HG03565 (cell line): ENCODE measurements at regions not wholly inside any gene's neighbourhood (a gene's known extent, or its start where the extent isn't known, plus 50 kb on each side); places are given as distances from the start of the nearest gene placed in this dataset.

Experiments used
- ATAC-seq: cut with Tn5 transposase; IDR thresholded peaks from one replicate; pipeline ENCODE4 v1.9.1; 2021; ENCODE audit warnings: mild to moderate bottlenecking, moderate library complexity; ENCODE audit not compliant: unreplicated experiment

GRCh38 chr20:57092112-57092899 is 174.1 kb downstream of the BMP7 start:
- ATAC-seq: no peak

GRCh38 chr20:57092900-57093530 is 173.4 kb downstream of the BMP7 start:
- no peak for ATAC-seq

- ATAC-seq: no peak
Measured at GRCh38 chr20:57093766-57094165, 172.7 kb downstream of the BMP7 start.

GRCh38 chr20:57094252-57094891 is 172.1 kb downstream of the BMP7 start:
- ATAC-seq: no peak

- ATAC-seq: no peak
Measured at GRCh38 chr20:57094991-57095390, 171.4 kb downstream of the BMP7 start.

GRCh38 chr20:57095426-57095825 is 171.0 kb downstream of the BMP7 start:
- no peak for ATAC-seq

- ATAC-seq: no peak
Measured at GRCh38 chr20:57097245-57097915, 169.1 kb downstream of the BMP7 start.

- no peak for ATAC-seq
Measured at GRCh38 chr20:57102160-57102559, 164.3 kb downstream of the BMP7 start.

- no peak for ATAC-seq
Measured at GRCh38 chr20:57102566-57102965, 163.9 kb downstream of the BMP7 start.

GRCh38 chr20:57103146-57103800 is 163.2 kb downstream of the BMP7 start:
- ATAC-seq: no peak

GRCh38 chr20:57104113-57104512 is 162.3 kb downstream of the BMP7 start:
- no peak for ATAC-seq

- no peak for ATAC-seq
Measured at GRCh38 chr20:57104651-57105204, 161.7 kb downstream of the BMP7 start.

GRCh38 chr20:57106030-57106682 is 160.3 kb downstream of the BMP7 start:
- ATAC-seq: no peak

GRCh38 chr20:57106692-57107091 is 159.7 kb downstream of the BMP7 start:
- ATAC-seq: no peak

- no peak for ATAC-seq
Measured at GRCh38 chr20:57107208-57107607, 159.2 kb downstream of the BMP7 start.

GRCh38 chr20:57108218-57108617 is 158.2 kb downstream of the BMP7 start:
- no peak for ATAC-seq

GRCh38 chr20:57108742-57109570 is 157.5 kb downstream of the BMP7 start:
- ATAC-seq: no peak

- ATAC-seq: no peak
Measured at GRCh38 chr20:57109571-57109953, 156.9 kb downstream of the BMP7 start.
